Cardiac muscle cell (in vitro differentiated cells and primary cell): ENCODE measurements at regions not wholly inside any gene's neighbourhood (a gene's known extent, or its start where the extent isn't known, plus 50 kb on each side); places are given as distances from the start of the nearest gene placed in this dataset.
"Not testable (repeated sequence)": the region's sequence is repeated elsewhere in the genome, so short reads cannot be mapped to it uniquely, and the experiment has no call there.

Experiments
- DNase-seq, 2 donors: peaks; one replicate each; pipeline versions ENCODE4 v3.0.0 to v3.0.0-alpha.2; 2010 to 2017; ENCODE audit warnings: low read depth in 1 of 2, low spot score in 1 of 2
- H3K27ac ChIP-seq: fragments of 200-600 bp; sonication (generic); 2 replicates; pipeline ENCODE4 v1.5.1; 2016
- H3K27me3 ChIP-seq: fragments of 200-600 bp; sonication (generic); 2 replicates; pipeline ENCODE4 v1.6.0; 2016; ENCODE audit warnings: control low read depth
- H3K36me3 ChIP-seq: fragments of 200-600 bp; sonication (generic); 2 replicates; pipeline ENCODE4 v1.5.1; 2016; ENCODE audit warnings: control low read depth
- H3K4me1 ChIP-seq: fragments of 200-600 bp; sonication (generic); 2 replicates; pipeline ENCODE4 v1.8.1; 2017; ENCODE audit warnings: low read depth, mild to moderate bottlenecking, mixed run types
- H3K4me3 ChIP-seq: fragments of 200-600 bp; sonication (generic); 2 replicates; pipeline ENCODE4 v1.5.1; 2016; ENCODE audit warnings: mild to moderate bottlenecking
- H3K9me3 ChIP-seq: fragments of 200-600 bp; sonication (generic); 2 replicates; pipeline ENCODE4 v1.5.1; 2017; ENCODE audit warnings: low read depth, mild to moderate bottlenecking, control low read depth
- TF ChIP-seq, protein P1 (sequence below): IDR thresholded peaks from 2 replicates; pipeline ENCODE4 v1.5.1; 2012; ENCODE audit warnings: low read depth, mild to moderate bottlenecking, low read length

DNA sequence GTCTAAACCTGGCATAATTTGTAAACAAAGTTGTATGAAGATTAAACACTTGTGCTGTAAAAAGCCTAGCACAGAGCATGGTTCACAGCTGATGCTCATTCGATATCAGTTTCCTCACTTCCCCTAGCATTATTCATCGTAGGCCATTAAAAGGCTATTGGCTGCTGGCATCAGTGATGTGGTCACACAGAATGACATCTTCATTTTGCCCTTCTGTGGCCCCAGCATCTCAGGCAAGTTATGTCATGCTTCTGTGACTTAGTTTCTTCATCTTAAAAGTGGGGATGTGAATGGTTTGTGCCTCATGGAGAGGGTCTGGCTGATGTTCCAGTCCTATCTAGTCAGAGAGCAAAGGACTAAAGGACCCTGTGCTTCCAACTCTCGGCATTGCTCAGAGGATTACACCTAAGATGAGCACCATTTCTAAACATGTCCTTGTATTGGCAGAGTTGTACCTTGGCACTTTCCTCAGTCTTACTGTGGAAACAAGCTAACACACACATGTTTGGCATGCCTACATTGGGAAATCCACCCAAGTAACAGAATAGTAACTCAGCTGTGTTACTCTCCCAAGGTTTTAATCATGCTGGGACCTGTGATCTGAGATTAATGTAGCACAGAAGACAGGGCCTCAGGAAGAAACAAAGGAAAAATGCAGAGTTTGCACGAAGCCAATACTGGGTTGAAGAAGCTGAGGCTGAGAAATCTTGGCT is 83.5 kb upstream of the OR9Q1 start:
- H3K27me3 ChIP-seq: no peaks in the 10 kb centered on the region
- TF ChIP-seq, protein P1, sequence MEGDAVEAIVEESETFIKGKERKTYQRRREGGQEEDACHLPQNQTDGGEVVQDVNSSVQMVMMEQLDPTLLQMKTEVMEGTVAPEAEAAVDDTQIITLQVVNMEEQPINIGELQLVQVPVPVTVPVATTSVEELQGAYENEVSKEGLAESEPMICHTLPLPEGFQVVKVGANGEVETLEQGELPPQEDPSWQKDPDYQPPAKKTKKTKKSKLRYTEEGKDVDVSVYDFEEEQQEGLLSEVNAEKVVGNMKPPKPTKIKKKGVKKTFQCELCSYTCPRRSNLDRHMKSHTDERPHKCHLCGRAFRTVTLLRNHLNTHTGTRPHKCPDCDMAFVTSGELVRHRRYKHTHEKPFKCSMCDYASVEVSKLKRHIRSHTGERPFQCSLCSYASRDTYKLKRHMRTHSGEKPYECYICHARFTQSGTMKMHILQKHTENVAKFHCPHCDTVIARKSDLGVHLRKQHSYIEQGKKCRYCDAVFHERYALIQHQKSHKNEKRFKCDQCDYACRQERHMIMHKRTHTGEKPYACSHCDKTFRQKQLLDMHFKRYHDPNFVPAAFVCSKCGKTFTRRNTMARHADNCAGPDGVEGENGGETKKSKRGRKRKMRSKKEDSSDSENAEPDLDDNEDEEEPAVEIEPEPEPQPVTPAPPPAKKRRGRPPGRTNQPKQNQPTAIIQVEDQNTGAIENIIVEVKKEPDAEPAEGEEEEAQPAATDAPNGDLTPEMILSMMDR: no peak
- no peaks in the 10 kb centered on the region for H3K36me3 ChIP-seq
- H3K27ac ChIP-seq: no peak overlapping the region
- no peaks in the 10 kb centered on the region for H3K4me1 ChIP-seq
- no peaks in the 10 kb centered on the region for H3K9me3 ChIP-seq
- no peak overlapping the region for H3K4me3 ChIP-seq
- no peak for DNase-seq

DNA sequence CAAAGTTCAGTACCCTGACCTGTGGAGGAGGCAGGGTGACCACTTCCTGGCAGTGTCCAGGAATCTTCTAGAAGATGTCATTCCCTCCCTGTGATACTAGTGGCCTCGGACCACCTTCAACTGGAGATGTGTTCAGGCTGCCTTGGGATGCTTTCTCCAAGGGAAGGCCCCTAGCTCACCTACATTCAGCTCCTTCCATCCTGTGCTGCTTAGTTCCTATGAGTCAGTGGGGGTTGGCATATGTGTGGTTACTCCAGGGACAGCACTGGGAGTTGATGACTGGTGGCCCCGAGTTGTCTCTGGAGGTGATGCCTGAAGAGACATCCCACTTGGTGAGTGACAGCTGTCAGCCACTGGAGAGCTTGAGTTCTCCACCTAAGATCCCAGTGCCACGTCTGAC is 81.8 kb upstream of the OR9Q1 start:
- Histone ChIP-seq H3K4me1 (no peaks in the 10 kb centered on the region), H3K36me3 (no peaks in the 10 kb centered on the region), H3K9me3 (no peaks in the 10 kb centered on the region), H3K27ac (no peak overlapping the region), H3K27me3 (no peaks in the 10 kb centered on the region), H3K4me3 (no peak overlapping the region)
- TF ChIP-seq, protein P1: no peak
- DNase-seq: no peak

DNA sequence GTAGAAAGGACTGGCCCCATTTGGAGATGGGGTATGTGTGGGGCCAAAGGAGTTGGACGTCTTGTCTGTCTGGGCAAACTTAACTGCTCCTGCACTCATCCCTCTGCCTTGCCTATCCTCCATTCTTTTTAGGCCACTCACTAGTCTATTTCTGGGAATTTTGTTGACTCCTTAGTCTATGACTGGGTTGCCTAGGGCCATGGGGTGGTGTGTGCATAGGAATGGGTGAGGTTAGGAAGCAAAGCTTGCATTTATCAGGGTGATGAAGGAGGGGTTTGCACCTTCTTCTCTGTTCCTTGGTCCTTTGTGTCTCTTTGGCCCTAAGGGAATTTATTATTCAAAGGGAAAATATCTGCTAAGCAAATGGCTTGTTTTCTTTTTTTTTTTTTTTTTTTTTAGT is 80.9 kb upstream of the OR9Q1 start:
- Histone ChIP-seq H3K27me3 (no peaks in the 10 kb centered on the region), H3K4me3 (no peak overlapping the region), H3K9me3 (no peaks in the 10 kb centered on the region), H3K4me1 (no peaks in the 10 kb centered on the region), H3K27ac (no peak overlapping the region), H3K36me3 (no peaks in the 10 kb centered on the region)
- DNase-seq: no peak
- TF ChIP-seq, protein P1: no peak

DNA sequence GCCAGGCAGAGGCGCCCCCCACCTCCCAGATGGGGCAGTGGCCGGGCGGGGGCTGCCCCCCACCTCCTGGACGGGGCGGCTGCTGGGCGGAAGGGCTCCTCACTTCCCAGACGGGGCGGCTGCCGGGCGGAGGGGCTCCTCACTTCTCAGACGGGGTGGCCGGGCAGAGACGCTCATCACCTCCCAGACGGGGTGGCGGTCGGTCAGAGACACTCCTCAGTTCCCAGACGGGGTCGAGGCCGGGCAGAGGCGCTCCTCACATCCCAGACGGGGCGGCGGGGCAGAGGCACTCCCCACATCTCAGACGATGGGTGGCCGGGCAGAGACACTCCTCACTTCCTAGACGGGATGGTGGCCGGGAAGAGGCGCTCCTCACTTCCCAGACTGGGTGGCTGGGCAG is 79.9 kb upstream of the OR9Q1 start:
- not testable (repeated sequence) for H3K36me3 ChIP-seq, H3K27ac ChIP-seq, H3K4me1 ChIP-seq, H3K9me3 ChIP-seq, DNase-seq, H3K27me3 ChIP-seq, H3K4me3 ChIP-seq

DNA sequence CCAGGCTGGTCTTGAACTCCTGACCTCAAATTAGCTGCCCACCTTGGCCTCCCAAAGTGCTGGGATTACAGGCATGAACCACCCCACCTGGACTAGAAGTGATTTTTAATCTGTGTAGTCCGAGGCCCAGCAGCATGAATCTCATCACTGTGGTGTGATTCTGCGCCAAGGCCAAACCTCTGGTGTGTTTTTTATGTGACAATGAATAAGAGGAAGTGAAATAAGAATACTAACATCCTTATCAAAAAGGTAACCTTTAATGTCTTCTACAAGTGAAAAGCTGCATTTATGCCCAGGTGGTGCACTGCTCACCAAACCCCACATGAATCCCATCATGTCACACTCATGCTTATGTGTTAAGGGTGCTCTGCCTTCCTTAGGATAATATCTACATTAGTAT is 77.1 kb upstream of the OR9Q1 start:
- no peak for DNase-seq
- Histone ChIP-seq H3K27ac (no peak overlapping the region), H3K4me1 (no peaks in the 10 kb centered on the region), H3K36me3 (no peaks in the 10 kb centered on the region), H3K4me3 (no peak overlapping the region), H3K9me3 (no peaks in the 10 kb centered on the region), H3K27me3 (no peaks in the 10 kb centered on the region)
- TF ChIP-seq, protein P1: no peak

DNA sequence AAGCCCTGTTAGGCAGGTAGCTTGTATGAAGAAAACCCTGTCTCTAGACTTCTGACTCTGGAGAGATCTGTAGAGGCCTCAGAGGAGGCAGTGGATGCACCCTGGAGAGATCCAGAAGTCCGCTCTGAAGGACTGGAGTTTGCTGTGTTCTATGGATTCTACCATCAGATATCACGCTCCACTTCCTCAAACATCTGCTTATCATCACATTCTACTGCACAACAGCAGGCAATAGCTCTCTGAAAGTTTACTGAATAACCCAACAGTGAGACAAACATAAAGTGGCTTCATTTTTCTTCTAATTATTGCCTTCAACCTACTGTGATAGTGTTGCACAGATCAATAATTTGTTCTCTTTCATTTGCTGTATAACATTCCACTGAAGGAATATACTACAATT is 59.0 kb upstream of the OR9Q1 start:
- DNase-seq: no peak
- Histone ChIP-seq H3K27ac (no peak overlapping the region), H3K4me1 (no peaks in the 10 kb centered on the region), H3K27me3 (no peaks in the 10 kb centered on the region), H3K9me3 (no peaks in the 10 kb centered on the region), H3K4me3 (no peak overlapping the region), H3K36me3 (no peaks in the 10 kb centered on the region)
- TF ChIP-seq, protein P1: no peak
